Activated naive CD4-positive, alpha-beta T cell (primary cell): ENCODE measurements at regions not wholly inside any gene's neighbourhood (a gene's known extent, or its start where the extent isn't known, plus 50 kb on each side); places are given as distances from the start of the nearest gene placed in this dataset.
"Not testable (repeated sequence)": the region's sequence is repeated elsewhere in the genome, so short reads cannot be mapped to it uniquely, and the experiment has no call there.

Source experiments
- DNase-seq, 4 experiments: peaks; one replicate each; lab custom pipeline; 2025; lab: John Stamatoyannopoulos, UW

- no peak for DNase-seq
Measured at GRCh38 chr2:7145707-7146106, 228.5 kb downstream of the RNF144A start.

GRCh38 chr2:7146151-7146550, 228.9 kb downstream of the RNF144A start:
- no peak for DNase-seq

- no peak for DNase-seq
Measured at GRCh38 chr2:7154656-7155055, 237.4 kb downstream of the RNF144A start.

- DNase-seq: no peak
Measured at GRCh38 chr2:7161501-7161900, 244.3 kb downstream of the RNF144A start.

- no peak for DNase-seq
Measured at GRCh38 chr2:7165736-7166135, 248.5 kb downstream of the RNF144A start.

GRCh38 chr2:7167801-7168411, 250.7 kb downstream of the RNF144A start:
- DNase-seq: no peak

GRCh38 chr2:7169593-7169992, 252.4 kb downstream of the RNF144A start:
- no peak for DNase-seq

- DNase-seq: not testable (repeated sequence)
Measured at GRCh38 chr2:7178996-7179395, 261.8 kb downstream of the RNF144A start.

- no peak for DNase-seq
Measured at GRCh38 chr2:7180638-7181370, 263.6 kb downstream of the RNF144A start.

- DNase-seq: no peak
Measured at GRCh38 chr2:7182525-7182924, 265.3 kb downstream of the RNF144A start.

- no peak for DNase-seq
Measured at GRCh38 chr2:7189106-7189505, 271.9 kb downstream of the RNF144A start.

- no peak for DNase-seq
Measured at GRCh38 chr2:7190587-7191324, 273.5 kb downstream of the RNF144A start.

- no peak for DNase-seq
Measured at GRCh38 chr2:7191932-7192331, 274.7 kb downstream of the RNF144A start.

GRCh38 chr2:7193457-7193856, 276.2 kb downstream of the RNF144A start:
- DNase-seq: no peak

- no peak for DNase-seq
Measured at GRCh38 chr2:7194950-7195349, 277.7 kb downstream of the RNF144A start.

- DNase-seq: no peak
Measured at GRCh38 chr2:7196883-7197282, 279.7 kb downstream of the RNF144A start.

- DNase-seq: no peak
Measured at GRCh38 chr2:7201851-7202250, 284.6 kb downstream of the RNF144A start.

- DNase-seq: peak in 1 of 4 experiments; percentile 40
Measured at GRCh38 chr2:7203056-7203467, 285.9 kb downstream of the RNF144A start.

- no peak for DNase-seq
Measured at GRCh38 chr2:7205151-7205830, 288.1 kb downstream of the RNF144A start.

GRCh38 chr2:7206111-7206810, 289.0 kb downstream of the RNF144A start:
- DNase-seq: no peak

GRCh38 chr2:7207631-7208030, 290.4 kb downstream of the RNF144A start:
- no peak for DNase-seq
